ENCODE measurements at regions not wholly inside any gene's neighbourhood (a gene's known extent, or its start where the extent isn't known, plus 50 kb on each side); places are given as distances from the start of the nearest gene placed in this dataset.

DNA sequence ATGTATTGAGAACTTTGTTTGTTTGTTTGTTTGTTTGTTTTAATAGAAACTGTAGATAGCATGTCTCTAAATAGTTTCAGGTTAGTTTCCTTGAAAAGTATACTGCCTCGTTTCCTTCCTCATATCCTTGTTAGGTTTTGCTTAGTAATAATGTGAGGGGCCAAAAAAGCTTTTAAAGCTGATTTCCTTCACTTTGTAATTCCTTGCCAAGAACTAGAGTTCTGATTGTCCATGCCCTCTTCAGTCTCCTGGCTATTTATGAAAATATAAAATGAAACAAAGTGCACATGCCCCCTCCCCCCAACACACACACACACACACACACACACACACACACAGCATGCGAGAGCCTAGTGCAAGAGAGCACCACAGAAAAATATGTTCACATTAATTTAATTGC, 115.8 kb downstream of the FZD1 start:
- TF ChIP-seq RAD21 (IDR thresholded peaks at IDR 0.05; ENCODE audit: low read depth) (no peak), EGR1 (IDR thresholded peaks at IDR 0.05) (no peak), CEBPB (IDR thresholded peaks at IDR 0.05) (no peak), EP300 (IDR thresholded peaks at IDR 0.05; ENCODE audit: borderline replicate concordance) (no peak), YY1 (IDR thresholded peaks at IDR 0.05; ENCODE audit: low read depth) (no peak), ZBTB7A (IDR thresholded peaks at IDR 0.05; ENCODE audit: low read depth) (no peak), FOXM1 (IDR thresholded peaks at IDR 0.05; ENCODE audit: borderline replicate concordance, low read depth) (no peak), CREB1 (IDR thresholded peaks at IDR 0.05; ENCODE audit: low read depth) (no peak), TEAD4 (IDR thresholded peaks at IDR 0.05) (no peak), TAF1 (IDR thresholded peaks at IDR 0.05; ENCODE audit: low read depth) (no peak), TCF12 (IDR thresholded peaks at IDR 0.05; ENCODE audit: low read depth) (no peak), NFIC (IDR thresholded peaks at IDR 0.05) (no peak)
- TF ChIP-seq, protein P1, sequence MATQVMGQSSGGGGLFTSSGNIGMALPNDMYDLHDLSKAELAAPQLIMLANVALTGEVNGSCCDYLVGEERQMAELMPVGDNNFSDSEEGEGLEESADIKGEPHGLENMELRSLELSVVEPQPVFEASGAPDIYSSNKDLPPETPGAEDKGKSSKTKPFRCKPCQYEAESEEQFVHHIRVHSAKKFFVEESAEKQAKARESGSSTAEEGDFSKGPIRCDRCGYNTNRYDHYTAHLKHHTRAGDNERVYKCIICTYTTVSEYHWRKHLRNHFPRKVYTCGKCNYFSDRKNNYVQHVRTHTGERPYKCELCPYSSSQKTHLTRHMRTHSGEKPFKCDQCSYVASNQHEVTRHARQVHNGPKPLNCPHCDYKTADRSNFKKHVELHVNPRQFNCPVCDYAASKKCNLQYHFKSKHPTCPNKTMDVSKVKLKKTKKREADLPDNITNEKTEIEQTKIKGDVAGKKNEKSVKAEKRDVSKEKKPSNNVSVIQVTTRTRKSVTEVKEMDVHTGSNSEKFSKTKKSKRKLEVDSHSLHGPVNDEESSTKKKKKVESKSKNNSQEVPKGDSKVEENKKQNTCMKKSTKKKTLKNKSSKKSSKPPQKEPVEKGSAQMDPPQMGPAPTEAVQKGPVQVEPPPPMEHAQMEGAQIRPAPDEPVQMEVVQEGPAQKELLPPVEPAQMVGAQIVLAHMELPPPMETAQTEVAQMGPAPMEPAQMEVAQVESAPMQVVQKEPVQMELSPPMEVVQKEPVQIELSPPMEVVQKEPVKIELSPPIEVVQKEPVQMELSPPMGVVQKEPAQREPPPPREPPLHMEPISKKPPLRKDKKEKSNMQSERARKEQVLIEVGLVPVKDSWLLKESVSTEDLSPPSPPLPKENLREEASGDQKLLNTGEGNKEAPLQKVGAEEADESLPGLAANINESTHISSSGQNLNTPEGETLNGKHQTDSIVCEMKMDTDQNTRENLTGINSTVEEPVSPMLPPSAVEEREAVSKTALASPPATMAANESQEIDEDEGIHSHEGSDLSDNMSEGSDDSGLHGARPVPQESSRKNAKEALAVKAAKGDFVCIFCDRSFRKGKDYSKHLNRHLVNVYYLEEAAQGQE (IDR thresholded peaks at IDR 0.05; ENCODE audit: low read depth) = no peak
- TF ChIP-seq, protein P2, sequence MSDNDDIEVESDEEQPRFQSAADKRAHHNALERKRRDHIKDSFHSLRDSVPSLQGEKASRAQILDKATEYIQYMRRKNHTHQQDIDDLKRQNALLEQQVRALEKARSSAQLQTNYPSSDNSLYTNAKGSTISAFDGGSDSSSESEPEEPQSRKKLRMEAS (IDR thresholded peaks at IDR 0.05) = no peak
- TF ChIP-seq, protein P3, sequence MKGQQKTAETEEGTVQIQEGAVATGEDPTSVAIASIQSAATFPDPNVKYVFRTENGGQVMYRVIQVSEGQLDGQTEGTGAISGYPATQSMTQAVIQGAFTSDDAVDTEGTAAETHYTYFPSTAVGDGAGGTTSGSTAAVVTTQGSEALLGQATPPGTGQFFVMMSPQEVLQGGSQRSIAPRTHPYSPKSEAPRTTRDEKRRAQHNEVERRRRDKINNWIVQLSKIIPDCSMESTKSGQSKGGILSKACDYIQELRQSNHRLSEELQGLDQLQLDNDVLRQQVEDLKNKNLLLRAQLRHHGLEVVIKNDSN (IDR thresholded peaks at IDR 0.05) = no peak

DNA sequence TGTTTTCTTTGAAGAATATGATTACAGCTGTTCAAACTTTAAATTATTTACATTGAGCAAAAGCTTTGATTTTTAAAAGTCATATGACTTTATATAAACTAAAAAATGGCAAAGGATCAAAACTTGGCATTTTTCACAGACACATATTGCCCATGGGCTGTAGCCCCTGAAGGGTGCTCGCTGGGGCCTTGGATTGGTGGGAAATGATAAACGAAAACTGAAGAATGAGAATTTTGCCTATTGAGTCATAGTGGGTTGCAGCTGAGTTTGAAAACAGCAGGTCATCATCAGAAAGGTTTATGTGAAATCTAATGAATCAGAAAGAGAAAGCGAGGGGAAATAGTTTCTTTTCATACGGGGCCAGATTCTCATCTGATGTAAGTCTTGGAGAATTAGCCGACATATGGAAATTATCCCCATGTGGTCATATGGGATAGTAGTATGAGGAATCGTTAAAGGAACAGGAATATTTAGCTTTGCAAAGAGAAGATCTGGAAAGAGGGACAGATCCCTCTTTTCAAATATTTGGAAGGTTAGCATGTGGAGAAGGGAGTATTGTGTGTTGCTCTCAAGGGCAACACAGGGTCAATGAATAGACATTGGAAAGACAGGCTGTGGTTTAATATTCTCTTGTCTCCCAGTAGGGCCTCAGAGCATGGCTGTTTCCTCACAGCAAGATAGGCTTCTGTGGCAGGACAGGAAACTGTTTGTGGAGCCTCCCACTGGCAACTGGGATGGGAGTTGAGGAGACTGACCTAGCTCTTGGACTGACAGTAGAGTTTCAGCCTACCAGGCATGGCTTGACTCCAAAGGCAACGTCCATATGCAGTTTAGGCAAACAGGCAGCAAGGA, 119.0 kb downstream of the FZD1 start:
- TF ChIP-seq TAF1 (IDR thresholded peaks at IDR 0.05; ENCODE audit: low read depth) = no peak

GRCh38 chr7:91383905-91384274, 119.7 kb downstream of the FZD1 start:
- TF ChIP-seq, protein P2 (IDR thresholded peaks at IDR 0.05) = no peak
- TF ChIP-seq TEAD4 (IDR thresholded peaks at IDR 0.05) (no peak), TAF1 (IDR thresholded peaks at IDR 0.05; ENCODE audit: low read depth) (no peak), NFIC (IDR thresholded peaks at IDR 0.05) (no peak), EGR1 (IDR thresholded peaks at IDR 0.05) (no peak), TCF12 (IDR thresholded peaks at IDR 0.05; ENCODE audit: low read depth) (no peak), ZBTB7A (IDR thresholded peaks at IDR 0.05; ENCODE audit: low read depth) (no peak), CREB1 (IDR thresholded peaks at IDR 0.05; ENCODE audit: low read depth) (no peak), YY1 (IDR thresholded peaks at IDR 0.05; ENCODE audit: low read depth) (no peak), RAD21 (IDR thresholded peaks at IDR 0.05; ENCODE audit: low read depth) (no peak), EP300 (IDR thresholded peaks at IDR 0.05; ENCODE audit: borderline replicate concordance) (no peak), FOXM1 (IDR thresholded peaks at IDR 0.05; ENCODE audit: borderline replicate concordance, low read depth) (no peak), CEBPB (IDR thresholded peaks at IDR 0.05) (no peak)
- TF ChIP-seq, protein P1 (IDR thresholded peaks at IDR 0.05; ENCODE audit: low read depth) = no peak
- TF ChIP-seq, protein P3 (IDR thresholded peaks at IDR 0.05) = no peak

DNA sequence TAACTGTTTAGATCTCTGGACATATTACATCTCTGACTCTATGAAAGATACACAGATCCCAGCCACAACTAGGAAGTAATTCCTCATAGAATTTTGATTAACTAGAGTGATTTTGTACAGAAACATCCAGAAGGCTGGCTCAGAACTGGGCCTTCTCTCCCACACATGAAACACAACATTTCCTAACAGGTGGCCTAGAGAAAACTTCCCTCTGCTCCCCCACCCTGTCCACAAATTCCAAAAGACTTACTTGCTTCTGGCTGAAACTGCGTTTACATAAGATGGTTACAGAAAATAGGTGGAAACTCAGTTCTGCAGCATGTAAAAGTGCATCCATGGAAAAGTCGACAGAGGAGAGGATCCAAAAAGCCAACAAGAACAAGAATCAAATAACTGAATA, 132.9 kb downstream of the FZD1 start:
- TF ChIP-seq, protein P3 (IDR thresholded peaks at IDR 0.05) = no peak
- no peak for TF ChIP-seq FOXM1 (IDR thresholded peaks at IDR 0.05; ENCODE audit: borderline replicate concordance, low read depth)
- TF ChIP-seq YY1 (IDR thresholded peaks at IDR 0.05; ENCODE audit: low read depth) = no peak
- TF ChIP-seq TCF12 (IDR thresholded peaks at IDR 0.05; ENCODE audit: low read depth) = no peak

GRCh38 chr7:91397612-91398011, 133.4 kb downstream of the FZD1 start:
- TF ChIP-seq TEAD4 (IDR thresholded peaks at IDR 0.05) (no peak), YY1 (IDR thresholded peaks at IDR 0.05; ENCODE audit: low read depth) (no peak), CREB1 (IDR thresholded peaks at IDR 0.05; ENCODE audit: low read depth) (no peak), EP300 (IDR thresholded peaks at IDR 0.05; ENCODE audit: borderline replicate concordance) (no peak)
- TF ChIP-seq, protein P3 (IDR thresholded peaks at IDR 0.05) = no peak

Measured in Ishikawa (cell line).